ENCODE measurements at regions not wholly inside any gene's neighbourhood (a gene's known extent, or its start where the extent isn't known, plus 50 kb on each side); places are given as distances from the start of the nearest gene placed in this dataset.

DNA sequence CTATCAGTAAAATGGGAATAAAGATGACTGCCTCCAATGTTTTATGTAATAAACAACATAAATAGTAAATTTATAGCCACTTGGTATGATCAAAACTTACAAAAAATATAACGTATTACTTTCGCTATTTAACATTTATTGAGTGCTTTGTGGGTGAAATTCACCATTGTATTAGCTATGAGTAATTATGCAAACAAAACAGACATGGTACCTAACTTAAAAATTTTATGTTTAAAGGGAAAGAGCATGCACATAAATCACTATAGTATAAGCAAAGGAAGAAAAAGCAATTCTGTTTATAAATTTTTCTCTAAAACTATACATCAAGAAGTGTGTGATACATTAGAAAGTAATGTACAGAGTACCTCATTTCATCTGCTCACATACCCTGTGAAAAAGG, 1046.2 kb downstream of the NCAM2 start:
- no peak overlapping the region for H3K4me3 ChIP-seq (ENCODE audit: low read depth, low read length)
- TF ChIP-seq, protein P1, sequence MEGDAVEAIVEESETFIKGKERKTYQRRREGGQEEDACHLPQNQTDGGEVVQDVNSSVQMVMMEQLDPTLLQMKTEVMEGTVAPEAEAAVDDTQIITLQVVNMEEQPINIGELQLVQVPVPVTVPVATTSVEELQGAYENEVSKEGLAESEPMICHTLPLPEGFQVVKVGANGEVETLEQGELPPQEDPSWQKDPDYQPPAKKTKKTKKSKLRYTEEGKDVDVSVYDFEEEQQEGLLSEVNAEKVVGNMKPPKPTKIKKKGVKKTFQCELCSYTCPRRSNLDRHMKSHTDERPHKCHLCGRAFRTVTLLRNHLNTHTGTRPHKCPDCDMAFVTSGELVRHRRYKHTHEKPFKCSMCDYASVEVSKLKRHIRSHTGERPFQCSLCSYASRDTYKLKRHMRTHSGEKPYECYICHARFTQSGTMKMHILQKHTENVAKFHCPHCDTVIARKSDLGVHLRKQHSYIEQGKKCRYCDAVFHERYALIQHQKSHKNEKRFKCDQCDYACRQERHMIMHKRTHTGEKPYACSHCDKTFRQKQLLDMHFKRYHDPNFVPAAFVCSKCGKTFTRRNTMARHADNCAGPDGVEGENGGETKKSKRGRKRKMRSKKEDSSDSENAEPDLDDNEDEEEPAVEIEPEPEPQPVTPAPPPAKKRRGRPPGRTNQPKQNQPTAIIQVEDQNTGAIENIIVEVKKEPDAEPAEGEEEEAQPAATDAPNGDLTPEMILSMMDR (IDR thresholded peaks at IDR 0.05; ENCODE audit: low read depth, low read length) = no peak

DNA sequence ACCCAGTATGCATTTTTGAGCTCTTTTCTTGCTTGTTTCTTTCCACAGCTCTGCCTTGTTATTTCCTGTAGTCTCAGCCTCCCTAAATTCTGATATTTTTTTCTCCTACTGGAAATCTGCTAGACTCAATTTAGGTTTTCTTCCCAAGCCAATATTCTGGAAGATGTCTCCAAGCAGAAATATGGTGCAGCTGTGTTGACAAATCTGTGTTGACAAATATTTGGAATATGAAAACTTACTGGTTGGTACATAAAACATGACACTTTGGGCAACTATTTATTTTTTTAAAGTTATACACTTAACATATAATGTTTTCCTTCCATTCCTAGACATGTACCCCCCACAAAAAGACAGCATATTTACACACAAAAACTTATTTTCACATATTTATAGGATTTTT, 1048.4 kb downstream of the NCAM2 start:
- H3K4me3 ChIP-seq (ENCODE audit: low read depth, low read length) = no peak overlapping the region
- TF ChIP-seq, protein P1 (IDR thresholded peaks at IDR 0.05; ENCODE audit: low read depth, low read length) = no peak

DNA sequence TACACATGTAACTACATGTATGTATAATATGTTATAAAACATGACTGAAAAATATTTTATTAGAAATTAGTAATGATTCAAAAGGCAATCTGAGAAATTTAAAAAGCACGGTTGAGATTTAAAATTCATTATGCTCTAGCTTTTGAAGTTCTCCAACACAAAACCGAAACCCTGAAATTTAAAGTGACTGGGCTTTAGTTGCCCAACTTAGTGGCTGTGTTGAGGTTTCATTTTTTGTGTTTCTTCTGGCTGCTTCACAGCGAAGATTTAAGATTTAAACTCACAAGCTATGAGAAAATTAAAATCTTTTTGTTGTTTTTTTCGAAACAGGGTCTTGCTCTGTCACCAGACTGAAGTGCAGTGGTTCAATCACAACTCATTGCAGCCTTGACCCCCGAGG, 1058.7 kb downstream of the NCAM2 start:
- no peak overlapping the region for H3K4me3 ChIP-seq (ENCODE audit: low read depth, low read length)
- TF ChIP-seq, protein P1 (IDR thresholded peaks at IDR 0.05; ENCODE audit: low read depth, low read length) = no peak

DNA sequence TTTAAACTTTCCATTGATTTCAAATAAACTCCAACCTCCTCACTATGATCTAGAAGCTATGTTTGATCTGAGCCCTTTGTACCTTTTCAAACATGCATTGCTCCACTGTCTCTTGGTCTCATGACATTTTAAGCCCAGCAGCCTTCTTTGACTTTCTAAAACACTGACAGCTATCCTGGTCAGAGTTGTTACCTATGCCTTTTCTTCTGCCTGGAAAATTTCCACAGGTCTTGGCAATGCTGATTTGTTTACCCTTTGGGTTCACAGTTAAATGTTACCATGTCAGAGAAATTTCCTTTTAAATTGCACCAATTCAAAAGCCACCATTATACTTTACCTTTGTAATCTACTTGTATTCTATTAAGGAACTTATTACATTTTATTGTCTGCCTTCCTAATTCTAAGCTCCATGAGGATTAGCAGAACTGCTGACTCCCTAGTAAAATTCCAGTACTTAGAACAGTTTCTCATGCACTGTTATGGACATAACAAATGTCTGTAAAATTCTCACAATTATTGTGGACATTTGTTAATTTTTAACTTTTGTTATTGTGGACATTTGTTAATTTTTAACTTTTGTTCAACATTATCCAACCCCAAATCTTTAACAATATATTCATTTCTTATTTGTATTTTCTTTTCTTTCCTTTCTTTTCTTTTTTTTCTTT, 1064.4 kb downstream of the NCAM2 start:
- no peak overlapping the region for H3K4me3 ChIP-seq (ENCODE audit: low read depth, low read length)
- TF ChIP-seq, protein P1 (IDR thresholded peaks at IDR 0.05; ENCODE audit: low read depth, low read length) = no peak

DNA sequence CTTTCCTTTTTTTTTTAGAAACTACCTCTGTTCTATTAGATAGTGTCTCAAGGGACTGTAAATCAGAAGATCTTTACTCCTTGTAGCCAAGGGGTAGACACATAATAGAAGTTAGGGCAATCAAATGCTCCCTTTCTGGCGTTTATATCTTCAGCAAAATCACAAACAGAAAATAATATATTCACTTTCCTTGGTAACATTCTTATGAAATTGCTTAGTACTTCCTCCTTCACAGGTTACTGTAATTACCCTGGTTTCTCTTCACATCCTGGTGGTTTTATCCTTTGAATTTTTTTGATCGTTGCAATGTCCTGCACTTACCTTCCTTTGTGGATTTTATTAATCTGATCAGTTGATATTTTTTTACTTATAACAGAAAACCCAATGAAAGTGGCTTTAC, 1064.9 kb downstream of the NCAM2 start:
- H3K4me3 ChIP-seq (ENCODE audit: low read depth, low read length) = no peak overlapping the region
- TF ChIP-seq, protein P1 (IDR thresholded peaks at IDR 0.05; ENCODE audit: low read depth, low read length) = no peak

DNA sequence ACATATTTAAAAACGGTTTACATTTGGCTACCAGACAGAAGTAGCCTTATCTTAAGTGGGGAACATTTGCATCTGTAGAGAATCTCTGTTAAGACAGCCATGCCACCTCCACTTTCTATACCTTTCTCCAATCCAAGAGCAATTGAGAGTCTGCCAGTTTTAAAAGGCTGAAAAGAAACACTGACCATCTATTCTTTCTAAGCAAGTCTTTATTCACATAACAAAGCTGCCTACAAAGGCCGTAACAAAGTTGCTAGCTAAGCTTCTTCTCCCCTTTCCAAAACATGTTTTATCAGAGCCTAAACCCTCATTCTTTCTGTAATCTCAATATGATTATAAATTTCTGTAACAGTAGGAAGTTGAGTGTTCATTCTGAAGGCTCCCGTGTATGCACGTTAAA, 1078.3 kb downstream of the NCAM2 start:
- TF ChIP-seq, protein P1 (IDR thresholded peaks at IDR 0.05; ENCODE audit: low read depth, low read length) = no peak
- H3K4me3 ChIP-seq (ENCODE audit: low read depth, low read length) = no peak overlapping the region

DNA sequence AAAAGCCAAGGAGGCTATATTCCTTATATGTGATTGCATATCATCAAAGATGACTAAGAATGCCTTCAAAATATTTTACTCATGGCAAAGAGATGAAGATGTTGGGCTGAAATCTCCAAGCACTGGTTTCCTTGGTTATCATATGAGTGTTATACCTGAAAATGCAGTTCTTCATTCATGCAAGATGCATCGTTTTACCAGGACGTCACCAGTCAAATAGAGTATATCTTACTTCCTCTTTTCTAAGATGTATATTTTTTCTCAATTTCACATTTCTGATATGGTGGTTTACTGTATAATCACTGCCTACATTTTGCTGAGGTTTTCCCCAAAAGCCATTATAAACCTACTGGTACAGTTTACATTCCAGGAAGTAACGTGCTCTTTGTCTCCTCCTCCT, 1085.7 kb downstream of the NCAM2 start:
- TF ChIP-seq, protein P1 (IDR thresholded peaks at IDR 0.05; ENCODE audit: low read depth, low read length) = no peak

More for the DNA sequence above, 1085.7 kb downstream of the NCAM2 start:
- no peak overlapping the region for H3K4me3 ChIP-seq (ENCODE audit: low read depth, low read length)

Data from WI38 (cell line).